HCT116 (cell line): ENCODE measurements at regions not wholly inside any gene's neighbourhood (a gene's known extent, or its start where the extent isn't known, plus 50 kb on each side); places are given as distances from the start of the nearest gene placed in this dataset.

ENCODE experiments used
- ATAC-seq: fragments of 200-7000 bp; cut with Tn5 transposase; 2 replicates; pipeline ENCODE4 v1.9.1; 2020; ENCODE audit warnings: mild to moderate bottlenecking, moderate library complexity
- BruUV-seq: library from RNA; stranded (reverse); fragments of 400-500 nt; replicated peaks from 2 replicates; lab custom pipeline; 2021; lab: Mats Ljungman, UMichigan
- CTCF ChIA-PET: fragments of 300-600 bp; sonication (Branson Sonifier 250); formaldehyde crosslinking; loops from one replicate; lab custom pipeline; 2021; ENCODE audit warnings: antibody characterized with exemption; lab: Charles Lee
- POLR2A ChIA-PET: fragments of 300-600, 350-600 bp; sonication (Branson Sonifier 250); formaldehyde crosslinking; loops from one replicate; lab custom pipeline; 2021; ENCODE audit warnings: antibody characterized with exemption; lab: Charles Lee
- RAD21 ChIA-PET, 2 experiments: fragments of 300-600 bp; sonication (Branson Sonifier 250); formaldehyde crosslinking; loops; one replicate each; lab custom pipeline; 2023; ENCODE audit warnings: low total read pairs in 2 of 2; ENCODE audit not compliant: uncharacterized antibody in 2 of 2, unreplicated experiment in 2 of 2, low non-redundant PET in 1 of 2; lab: Charles Lee
- DNase-seq: peaks from one replicate; pipeline ENCODE4 v3.0.0-alpha.2; 2010; ENCODE audit warnings: low read depth, low spot score
- H2AFZ ChIP-seq: fragments of 200-600 bp; shearing (Covaris generic), sonication (generic); 2 replicates; pipeline ENCODE4 v1.6.1; 2017; ENCODE audit warnings: low read depth, mixed run types, mixed read lengths, antibody characterized with exemption, low read length; ENCODE audit not compliant: poor library complexity, severe bottlenecking
- H3K27ac ChIP-seq: 2 replicates; pipeline ENCODE4 v1.5.1; 2012; ENCODE audit warnings: low read depth, low read length
- H3K27me3 ChIP-seq: fragments of 200-600 bp; sonication (generic); 2 replicates; pipeline ENCODE4 v1.6.1; 2016; ENCODE audit warnings: mixed run types, low read length, mixed read lengths; ENCODE audit not compliant: insufficient read depth
- H3K36me3 ChIP-seq, 2 experiments: fragments of 200-500 bp in 1 of 2; fragments of 200-600 bp in 1 of 2; sonication (Bioruptor generic) in 1 of 2; sonication (generic) in 1 of 2; 2 replicates each; pipeline versions ENCODE4 v1.5.1 to v1.6.1; 2014 to 2016; ENCODE audit warnings: low read length in 2 of 2, inconsistent platforms in 1 of 2, mixed read lengths in 1 of 2, mixed run types in 1 of 2; ENCODE audit not compliant: insufficient read depth in 2 of 2, control insufficient read depth in 1 of 2
- H3K4me1 ChIP-seq, 2 experiments: fragments of 200-600 bp in 1 of 2; sonication (generic) in 1 of 2; 2 replicates each; pipeline versions ENCODE4 v1.5.1 to v1.6.1; 2012 to 2017; ENCODE audit warnings: low read length in 2 of 2, inconsistent platforms in 1 of 2, mild to moderate bottlenecking in 1 of 2, mixed read lengths in 1 of 2, mixed run types in 1 of 2, moderate library complexity in 1 of 2; ENCODE audit not compliant: insufficient read depth in 2 of 2, control insufficient read depth in 1 of 2
- H3K4me2 ChIP-seq: fragments of 200-600 bp; sonication (generic); 2 replicates; pipeline ENCODE4 v1.6.1; 2017; ENCODE audit warnings: mixed run types, low read length, mixed read lengths
- H3K4me3 ChIP-seq, 2 experiments: fragments of 200-600 bp in 1 of 2; sonication (generic) in 1 of 2; replicated peaks in 1 of 2; 2 replicates each; pipeline ENCODE4 v1.5.1; 2011 to 2016; ENCODE audit warnings: low read length in 2 of 2, control low read depth in 1 of 2, low read depth in 1 of 2, mild to moderate bottlenecking in 1 of 2, mixed read lengths in 1 of 2, mixed run types in 1 of 2
- H3K79me2 ChIP-seq: fragments of 200-600 bp; sonication (generic); 2 replicates; pipeline ENCODE4 v1.6.1; 2017; ENCODE audit warnings: mild to moderate bottlenecking, mixed run types, low read length, moderate library complexity, mixed read lengths; ENCODE audit not compliant: insufficient read depth
- H3K9ac ChIP-seq: fragments of 200-600 bp; sonication (generic); 2 replicates; pipeline ENCODE4 v1.6.1; 2016; ENCODE audit warnings: low read length, mixed read lengths
- H3K9me2 ChIP-seq: fragments of 200-600 bp; sonication (generic), shearing (Covaris generic); 2 replicates; pipeline ENCODE4 v1.6.1; 2017; ENCODE audit warnings: mixed run types, mild to moderate bottlenecking, moderate library complexity; ENCODE audit not compliant: insufficient read depth
- H3K9me3 ChIP-seq, 2 experiments: fragments of 200-500 bp in 1 of 2; fragments of 200-600 bp in 1 of 2; sonication (Bioruptor generic) in 1 of 2; sonication (generic) in 1 of 2; 2 replicates each; pipeline ENCODE4 v1.6.1; 2014 to 2017; ENCODE audit warnings: low read length in 2 of 2, mixed read lengths in 2 of 2, inconsistent platforms in 1 of 2, low read depth in 1 of 2, mild to moderate bottlenecking in 1 of 2, mixed run types in 1 of 2, moderate library complexity in 1 of 2; ENCODE audit not compliant: control insufficient read depth in 1 of 2, insufficient read depth in 1 of 2
- H4K20me1 ChIP-seq: fragments of 200-600 bp; sonication (generic), shearing (Covaris generic); 2 replicates; pipeline ENCODE4 v1.6.1; 2017; ENCODE audit warnings: mixed run types, mild to moderate bottlenecking, moderate library complexity; ENCODE audit not compliant: insufficient read depth
- CBX3 ChIP-seq: IDR thresholded peaks from 2 replicates; pipeline ENCODE4 v1.6.1; 2012; ENCODE audit warnings: low read depth
- CEBPB ChIP-seq: IDR thresholded peaks from 2 replicates; pipeline ENCODE4 v1.6.1; 2012; ENCODE audit warnings: low read depth
- CTCF ChIP-seq, 3 experiments: fragments of 200-600 bp in 1 of 3; sonication (generic) in 1 of 3; IDR thresholded peaks in 2 of 3; conservative IDR thresholded peaks in 1 of 3; 2 replicates each; pipeline ENCODE4 v1.5.1; 2012 to 2017; ENCODE audit warnings: low read depth in 2 of 3, low read length in 2 of 3, antibody characterized with exemption in 1 of 3, borderline replicate concordance in 1 of 3, control low read depth in 1 of 3, mild to moderate bottlenecking in 1 of 3, mixed read lengths in 1 of 3, mixed run types in 1 of 3, moderate library complexity in 1 of 3; ENCODE audit not compliant: insufficient read depth in 1 of 3
- EGR1 ChIP-seq: IDR thresholded peaks from 2 replicates; pipeline ENCODE4 v1.6.1; 2012; ENCODE audit warnings: low read depth
- ELF1 ChIP-seq: IDR thresholded peaks from 2 replicates; pipeline ENCODE4 v1.6.1; 2012; ENCODE audit warnings: low read depth, borderline replicate concordance
- EZH2 ChIP-seq: fragments of 200-600 bp; sonication (generic); IDR thresholded peaks from 2 replicates; pipeline ENCODE4 v1.6.1; 2017; ENCODE audit warnings: antibody characterized with exemption, mixed run types
- EZH2phosphoT487 ChIP-seq: fragments of 200-600 bp; IDR thresholded peaks from 2 replicates; pipeline ENCODE4 v1.6.1; 2018; ENCODE audit warnings: antibody characterized with exemption, borderline replicate concordance
- FOSL1 ChIP-seq: IDR thresholded peaks from 2 replicates; pipeline ENCODE4 v1.6.1; 2012; ENCODE audit warnings: low read depth
- JUND ChIP-seq: IDR thresholded peaks from 2 replicates; pipeline ENCODE4 v1.6.1; 2012
- POLR2A ChIP-seq: IDR thresholded peaks from 2 replicates; pipeline ENCODE4 v1.7.0; 2011; ENCODE audit warnings: borderline replicate concordance; ENCODE audit not compliant: insufficient read depth, insufficient read length; ENCODE audit errors: extremely low read depth
- POLR2AphosphoS5 ChIP-seq: IDR thresholded peaks from 2 replicates; pipeline ENCODE4 v1.6.1; 2011; ENCODE audit warnings: mild to moderate bottlenecking, low read depth, low read length, moderate library complexity
- SIN3A ChIP-seq: IDR thresholded peaks from 2 replicates; pipeline ENCODE4 v1.6.1; 2012; ENCODE audit warnings: low read depth
- SP1 ChIP-seq: IDR thresholded peaks from 2 replicates; pipeline ENCODE4 v1.6.1; 2012; ENCODE audit warnings: low read depth
- SRF ChIP-seq: IDR thresholded peaks from 2 replicates; pipeline ENCODE4 v1.6.1; 2012; ENCODE audit warnings: low read depth
- TCF7L2 ChIP-seq: IDR thresholded peaks from 2 replicates; pipeline ENCODE4 v1.7.0; 2011; ENCODE audit warnings: borderline replicate concordance, inconsistent platforms; ENCODE audit not compliant: insufficient read depth, insufficient read length; ENCODE audit errors: extremely low read depth
- YY1 ChIP-seq: IDR thresholded peaks from 2 replicates; pipeline ENCODE4 v1.6.1; 2011; ENCODE audit warnings: low read length, low read depth, moderate library complexity, mild to moderate bottlenecking; ENCODE audit not compliant: insufficient replicate concordance; ENCODE audit errors: extremely low read depth
- intact Hi-C: fragments of 100-400 bp; cut with micrococcal nuclease; formaldehyde crosslinking; loops from 2 replicates; pipeline ENCODE4 v1.10.0; 2022
- TF ChIP-seq, protein P1 (sequence below): IDR thresholded peaks from 2 replicates; pipeline ENCODE4 v1.6.1; 2012
- TF ChIP-seq, protein P2 (sequence below): IDR thresholded peaks from 2 replicates; pipeline ENCODE4 v1.6.1; 2011; ENCODE audit warnings: mild to moderate bottlenecking, low read length, moderate library complexity; ENCODE audit not compliant: insufficient replicate concordance; ENCODE audit errors: extremely low read depth
- TF ChIP-seq, protein P3 (sequence below): IDR thresholded peaks from 2 replicates; pipeline ENCODE4 v1.6.1; 2012

DNA sequence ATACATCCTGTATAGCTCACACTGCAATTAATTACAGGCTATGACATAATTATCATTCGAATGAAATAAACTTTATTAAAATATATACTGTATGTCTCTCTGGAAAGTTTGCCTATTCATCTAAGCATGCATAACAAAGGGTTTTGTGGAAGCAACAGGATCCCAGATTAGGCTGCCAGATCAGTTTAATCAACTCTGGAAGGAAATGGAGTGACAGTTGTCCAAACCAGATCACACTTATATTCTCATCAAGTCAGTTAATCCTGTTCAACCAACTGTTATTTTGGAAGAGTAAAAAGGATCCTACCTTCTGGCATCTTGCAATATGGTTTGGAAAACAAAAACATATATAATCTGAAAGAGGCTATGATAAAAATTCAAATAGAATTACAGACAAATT, 312.2 kb downstream of the FAT4 start:
- no peaks in the 10 kb centered on the region for H3K27me3 ChIP-seq
- no peak for TF ChIP-seq CTCF (IDR thresholded peaks at IDR 0.05 in 2 of 3, conservative IDR thresholded peaks at IDR 0.05 in 1 of 3; ENCODE audit: borderline replicate concordance in 1 of 3, insufficient read depth in 1 of 3, low read depth in 2 of 3, low read length in 2 of 3)
- no peak for TF ChIP-seq CEBPB
- no peak for TF ChIP-seq TCF7L2
- no peak for TF ChIP-seq SP1
- no peak for TF ChIP-seq CBX3
- no peak for TF ChIP-seq EZH2phosphoT487
- no peak for TF ChIP-seq POLR2AphosphoS5
- TF ChIP-seq, protein P1, sequence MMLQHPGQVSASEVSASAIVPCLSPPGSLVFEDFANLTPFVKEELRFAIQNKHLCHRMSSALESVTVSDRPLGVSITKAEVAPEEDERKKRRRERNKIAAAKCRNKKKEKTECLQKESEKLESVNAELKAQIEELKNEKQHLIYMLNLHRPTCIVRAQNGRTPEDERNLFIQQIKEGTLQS, result no peak
- TF ChIP-seq, protein P2, sequence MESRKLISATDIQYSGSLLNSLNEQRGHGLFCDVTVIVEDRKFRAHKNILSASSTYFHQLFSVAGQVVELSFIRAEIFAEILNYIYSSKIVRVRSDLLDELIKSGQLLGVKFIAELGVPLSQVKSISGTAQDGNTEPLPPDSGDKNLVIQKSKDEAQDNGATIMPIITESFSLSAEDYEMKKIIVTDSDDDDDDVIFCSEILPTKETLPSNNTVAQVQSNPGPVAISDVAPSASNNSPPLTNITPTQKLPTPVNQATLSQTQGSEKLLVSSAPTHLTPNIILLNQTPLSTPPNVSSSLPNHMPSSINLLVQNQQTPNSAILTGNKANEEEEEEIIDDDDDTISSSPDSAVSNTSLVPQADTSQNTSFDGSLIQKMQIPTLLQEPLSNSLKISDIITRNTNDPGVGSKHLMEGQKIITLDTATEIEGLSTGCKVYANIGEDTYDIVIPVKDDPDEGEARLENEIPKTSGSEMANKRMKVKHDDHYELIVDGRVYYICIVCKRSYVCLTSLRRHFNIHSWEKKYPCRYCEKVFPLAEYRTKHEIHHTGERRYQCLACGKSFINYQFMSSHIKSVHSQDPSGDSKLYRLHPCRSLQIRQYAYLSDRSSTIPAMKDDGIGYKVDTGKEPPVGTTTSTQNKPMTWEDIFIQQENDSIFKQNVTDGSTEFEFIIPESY, result no peak
- no peak for TF ChIP-seq SRF
- no peak for TF ChIP-seq ELF1
- no peak for TF ChIP-seq SIN3A
- no peak for TF ChIP-seq FOSL1
- no peak for TF ChIP-seq POLR2A
- TF ChIP-seq YY1, result no peak
- TF ChIP-seq, protein P3, sequence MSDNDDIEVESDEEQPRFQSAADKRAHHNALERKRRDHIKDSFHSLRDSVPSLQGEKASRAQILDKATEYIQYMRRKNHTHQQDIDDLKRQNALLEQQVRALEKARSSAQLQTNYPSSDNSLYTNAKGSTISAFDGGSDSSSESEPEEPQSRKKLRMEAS, result no peak
- TF ChIP-seq EGR1, result no peak
- no peak for TF ChIP-seq EZH2
- no peak for TF ChIP-seq JUND
- TF ChIP-seq, all 23 proteins: peak for 0
- no peak overlapping the region for H3K9ac ChIP-seq
- no peaks in the 10 kb centered on the region for H3K9me2 ChIP-seq
- H3K27ac ChIP-seq, result no peak overlapping the region
- H3K4me3 ChIP-seq, result no peak overlapping the region
- POLR2A ChIA-PET, result no interaction called here
- BruUV-seq, result no TSS peak
- DNase-seq (no peak), ATAC-seq (no peak)
- no peak overlapping the region for H2AFZ ChIP-seq
- CTCF ChIA-PET, result no interaction called here
- no peaks in the 10 kb centered on the region for H4K20me1 ChIP-seq
- RAD21 ChIA-PET, result no interaction called here
- no peaks in the 10 kb centered on the region for H3K36me3 ChIP-seq
- no peaks in the 10 kb centered on the region for H3K9me3 ChIP-seq
- no peaks in the 10 kb centered on the region for H3K79me2 ChIP-seq
- no peak overlapping the region for H3K4me2 ChIP-seq
- no peaks in the 10 kb centered on the region for H3K4me1 ChIP-seq
- intact Hi-C loops, result no loop called here
